ENCODE measurements at regions not wholly inside any gene's neighbourhood (a gene's known extent, or its start where the extent isn't known, plus 50 kb on each side); places are given as distances from the start of the nearest gene placed in this dataset.

DNA sequence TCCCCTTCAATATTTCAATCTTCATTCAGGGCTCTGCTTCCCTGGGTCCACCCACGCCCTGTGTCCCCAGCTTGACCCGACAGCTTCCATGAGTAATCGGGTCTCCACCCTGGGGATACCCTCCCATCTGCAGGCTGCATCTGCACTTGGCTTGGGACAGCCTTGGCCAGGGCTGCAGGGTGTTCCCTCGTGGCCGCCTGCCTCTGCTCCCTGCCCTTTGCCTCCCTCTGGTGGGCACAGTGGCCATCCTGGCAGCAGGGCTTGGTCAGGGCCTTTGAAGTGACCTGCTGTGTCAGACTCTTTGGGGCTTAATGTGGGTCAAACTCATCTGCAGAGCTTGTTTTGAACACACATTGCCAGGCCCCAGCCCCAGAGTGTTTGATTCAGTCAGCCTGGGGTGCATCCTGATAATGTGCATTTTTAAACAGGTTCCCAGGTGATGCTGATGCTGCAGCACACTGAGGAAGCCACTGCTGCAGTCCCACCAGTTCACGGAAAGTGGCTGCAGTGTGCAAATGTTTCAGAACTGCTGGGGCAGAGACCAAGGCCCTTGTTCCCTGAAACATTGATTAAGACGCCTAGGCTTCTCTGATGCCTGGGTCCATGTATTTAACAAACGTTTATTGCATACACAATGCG lies 80.7 kb upstream of the SEC61G start:
- no peaks in the 10 kb centered on the region for H3K4me1 ChIP-seq (ENCODE audit: control insufficient read depth, insufficient read depth, low read length)
- DNase-seq (ENCODE audit: low read depth, low spot score), result no peak
- H4K20me1 ChIP-seq (ENCODE audit: control insufficient read depth, insufficient read depth), result no peaks in the 10 kb centered on the region
- no peak overlapping the region for H3K4me3 ChIP-seq
- no peak for FAIRE-seq
- ChIA-PET POLR2A (no interaction called here), RAD21 (ENCODE audit: unreplicated experiment) (interaction anchor here (1.3 kb wide), 1 partner anchor 50 kb away, joined by 4 read pairs; no protein-coding TSS in a partner anchor), CTCF (interaction anchor here (1.3 to 2.1 kb wide), 3 partner anchors 16 to 51 kb away, joined by 3 to 9 read pairs (median 5); no protein-coding TSS in a partner anchor), SMC1A (ENCODE audit: uncharacterized antibody, unreplicated experiment) (interaction anchor here (2.7 kb wide), 1 partner anchor 13 kb away, joined by 7 read pairs; no protein-coding TSS in a partner anchor)
- H3K9ac ChIP-seq (ENCODE audit: control insufficient read depth, insufficient read depth, low read length), result no peak overlapping the region
- H2AFZ ChIP-seq (ENCODE audit: control insufficient read depth, low read depth, low read length), result no peak overlapping the region
- in situ Hi-C loops (cut with MboI) (no loop called here), intact Hi-C loops (cut with micrococcal nuclease; ENCODE audit: unreplicated experiment) (no loop called here)
- 14% methylated on average over 9 of the region's 9 CpGs for WGBS (ENCODE audit: insufficient coverage, insufficient replicate concordance, low lambda C conversion rate, missing lambda C conversion rate)
- no peaks in the 10 kb centered on the region for H3K9me3 ChIP-seq (replicated peaks; ENCODE audit: control insufficient read depth, insufficient read depth, low read length)
- no TSS peak for BruUV-seq (replicated peaks)
- H3K79me2 ChIP-seq (ENCODE audit: control insufficient read depth, insufficient read depth, low read length), result no peaks in the 10 kb centered on the region
- TF ChIP-seq ZZZ3 (IDR thresholded peaks at IDR 0.05; ENCODE audit: control insufficient read depth, insufficient read length, low read depth) (no peak), RAD21 (IDR thresholded peaks at IDR 0.05; ENCODE audit: insufficient read depth, low read depth, low read length) (peak; percentile 68), ZNF217 (IDR thresholded peaks at IDR 0.05) (no peak), EED (IDR thresholded peaks at IDR 0.05; ENCODE audit: low read depth) (no peak)
- TF ChIP-seq, protein P1, sequence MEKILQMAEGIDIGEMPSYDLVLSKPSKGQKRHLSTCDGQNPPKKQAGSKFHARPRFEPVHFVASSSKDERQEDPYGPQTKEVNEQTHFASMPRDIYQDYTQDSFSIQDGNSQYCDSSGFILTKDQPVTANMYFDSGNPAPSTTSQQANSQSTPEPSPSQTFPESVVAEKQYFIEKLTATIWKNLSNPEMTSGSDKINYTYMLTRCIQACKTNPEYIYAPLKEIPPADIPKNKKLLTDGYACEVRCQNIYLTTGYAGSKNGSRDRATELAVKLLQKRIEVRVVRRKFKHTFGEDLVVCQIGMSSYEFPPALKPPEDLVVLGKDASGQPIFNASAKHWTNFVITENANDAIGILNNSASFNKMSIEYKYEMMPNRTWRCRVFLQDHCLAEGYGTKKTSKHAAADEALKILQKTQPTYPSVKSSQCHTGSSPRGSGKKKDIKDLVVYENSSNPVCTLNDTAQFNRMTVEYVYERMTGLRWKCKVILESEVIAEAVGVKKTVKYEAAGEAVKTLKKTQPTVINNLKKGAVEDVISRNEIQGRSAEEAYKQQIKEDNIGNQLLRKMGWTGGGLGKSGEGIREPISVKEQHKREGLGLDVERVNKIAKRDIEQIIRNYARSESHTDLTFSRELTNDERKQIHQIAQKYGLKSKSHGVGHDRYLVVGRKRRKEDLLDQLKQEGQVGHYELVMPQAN (conservative IDR thresholded peaks at IDR 0.05), result no peak
- TF ChIP-seq, protein P2, sequence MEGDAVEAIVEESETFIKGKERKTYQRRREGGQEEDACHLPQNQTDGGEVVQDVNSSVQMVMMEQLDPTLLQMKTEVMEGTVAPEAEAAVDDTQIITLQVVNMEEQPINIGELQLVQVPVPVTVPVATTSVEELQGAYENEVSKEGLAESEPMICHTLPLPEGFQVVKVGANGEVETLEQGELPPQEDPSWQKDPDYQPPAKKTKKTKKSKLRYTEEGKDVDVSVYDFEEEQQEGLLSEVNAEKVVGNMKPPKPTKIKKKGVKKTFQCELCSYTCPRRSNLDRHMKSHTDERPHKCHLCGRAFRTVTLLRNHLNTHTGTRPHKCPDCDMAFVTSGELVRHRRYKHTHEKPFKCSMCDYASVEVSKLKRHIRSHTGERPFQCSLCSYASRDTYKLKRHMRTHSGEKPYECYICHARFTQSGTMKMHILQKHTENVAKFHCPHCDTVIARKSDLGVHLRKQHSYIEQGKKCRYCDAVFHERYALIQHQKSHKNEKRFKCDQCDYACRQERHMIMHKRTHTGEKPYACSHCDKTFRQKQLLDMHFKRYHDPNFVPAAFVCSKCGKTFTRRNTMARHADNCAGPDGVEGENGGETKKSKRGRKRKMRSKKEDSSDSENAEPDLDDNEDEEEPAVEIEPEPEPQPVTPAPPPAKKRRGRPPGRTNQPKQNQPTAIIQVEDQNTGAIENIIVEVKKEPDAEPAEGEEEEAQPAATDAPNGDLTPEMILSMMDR (IDR thresholded peaks at IDR 0.05 in 2 of 3, conservative IDR thresholded peaks at IDR 0.05 in 1 of 3; ENCODE audit: control insufficient read depth in 2 of 3, extremely low read depth in 1 of 3, insufficient read depth in 1 of 3, low read depth in 3 of 3, low read length in 3 of 3), result peak in 2 of 3 experiments; percentile 35 to 44; a peak in 3 of 6 replicates
- H3K27ac ChIP-seq (ENCODE audit: control insufficient read depth, insufficient read depth), result no peak overlapping the region
- ATAC-seq, result peak; percentile 83
- H3K4me2 ChIP-seq (ENCODE audit: control insufficient read depth, insufficient read depth), result no peak overlapping the region
- no peaks in the 10 kb centered on the region for H3K27me3 ChIP-seq (replicated peaks in 1 of 2; ENCODE audit: control insufficient read depth in 2 of 2, insufficient read depth in 2 of 2, low read length in 1 of 2)
- no peaks in the 10 kb centered on the region for H3K36me3 ChIP-seq (ENCODE audit: control insufficient read depth in 2 of 2, insufficient read depth in 2 of 2, low read length in 1 of 2)
